Naive B cell (primary cell): ENCODE measurements at regions not wholly inside any gene's neighbourhood (a gene's known extent, or its start where the extent isn't known, plus 50 kb on each side); places are given as distances from the start of the nearest gene placed in this dataset.

Source experiments
- ATAC-seq, 2 donors: fragments of 150-1000 bp; cut with Tn5 transposase; 2 replicates each; pipeline ENCODE4 v1.10.0; 2021; ENCODE audit warnings: low read depth in 2 of 2, mild to moderate bottlenecking in 2 of 2, moderate library complexity in 2 of 2
- DNase-seq: peaks from one replicate; pipeline ENCODE4 v3.0.0; 2022
- H3K27ac Mint-ChIP-seq, 6 donors: one replicate each; pipeline ENCODE4 v1.8.0; 2020 to 2022; ENCODE audit warnings: mild to moderate bottlenecking in 6 of 6, mixed read lengths in 6 of 6, moderate library complexity in 5 of 6, inconsistent platforms in 2 of 6
- H3K27me3 Mint-ChIP-seq, 3 donors: one replicate each; pipeline ENCODE4 v1.8.0; 2021 to 2022; ENCODE audit warnings: mixed read lengths in 3 of 3, mild to moderate bottlenecking in 1 of 3
- H3K36me3 Mint-ChIP-seq, 2 donors: one replicate each; pipeline ENCODE4 v1.8.0; 2020 to 2022; ENCODE audit warnings: mixed read lengths in 2 of 2, inconsistent platforms in 1 of 2, mild to moderate bottlenecking in 1 of 2
- H3K4me1 Mint-ChIP-seq, 3 donors: one replicate each; pipeline ENCODE4 v1.8.0; 2020 to 2022; ENCODE audit warnings: mixed read lengths in 3 of 3, inconsistent platforms in 1 of 3, mild to moderate bottlenecking in 1 of 3, moderate library complexity in 1 of 3
- H3K4me3 Mint-ChIP-seq, 8 donors: one replicate each; pipeline ENCODE4 v1.8.0; 2020 to 2022; ENCODE audit warnings: mild to moderate bottlenecking in 8 of 8, mixed read lengths in 8 of 8, moderate library complexity in 8 of 8, inconsistent platforms in 2 of 8
- H3K9me3 Mint-ChIP-seq, 7 donors: one replicate each; pipeline ENCODE4 v1.8.0; 2020 to 2022; ENCODE audit warnings: mixed read lengths in 7 of 7, mild to moderate bottlenecking in 5 of 7, inconsistent platforms in 2 of 7, moderate library complexity in 1 of 7

GRCh38 chr1:98323388-98323787 lies 338.1 kb upstream of the SNX7 start:
- no peaks in the 10 kb centered on the region for H3K4me1 Mint-ChIP-seq
- H3K9me3 Mint-ChIP-seq = no peaks in the 10 kb centered on the region
- H3K27ac Mint-ChIP-seq = no peak overlapping the region
- no peak overlapping the region for H3K4me3 Mint-ChIP-seq
- DNase-seq (no peak), ATAC-seq (no peak)
- no peaks in the 10 kb centered on the region for H3K27me3 Mint-ChIP-seq
- H3K36me3 Mint-ChIP-seq = no peaks in the 10 kb centered on the region

- Mint-ChIP-seq H3K27ac (no peak overlapping the region), H3K27me3 (no peaks in the 10 kb centered on the region), H3K9me3 (no peaks in the 10 kb centered on the region), H3K36me3 (no peaks in the 10 kb centered on the region), H3K4me3 (no peak overlapping the region), H3K4me1 (no peaks in the 10 kb centered on the region)
- no peak for ATAC-seq
- DNase-seq = no peak
These were observed 338.6 kb upstream of the SNX7 start for GRCh38 chr1:98322966-98323365.

- H3K36me3 Mint-ChIP-seq = no peaks in the 10 kb centered on the region
- DNase-seq (no peak), ATAC-seq (no peak)
- H3K4me1 Mint-ChIP-seq = no peaks in the 10 kb centered on the region
- H3K27me3 Mint-ChIP-seq = no peaks in the 10 kb centered on the region
- H3K4me3 Mint-ChIP-seq = no peak overlapping the region
- H3K9me3 Mint-ChIP-seq = peaks cover 0 to 3% (median 0%) of the 10 kb centered on the region in 7 donors
- H3K27ac Mint-ChIP-seq = no peak overlapping the region
These were observed 339.4 kb upstream of the SNX7 start for GRCh38 chr1:98322086-98322485.

GRCh38 chr1:98321191-98321590 lies 340.3 kb upstream of the SNX7 start:
- no peaks in the 10 kb centered on the region for H3K27me3 Mint-ChIP-seq
- ATAC-seq (no peak), DNase-seq (no peak)
- no peak overlapping the region for H3K4me3 Mint-ChIP-seq
- no peaks in the 10 kb centered on the region for H3K36me3 Mint-ChIP-seq
- H3K27ac Mint-ChIP-seq = no peak overlapping the region
- peaks cover 0 to 3% (median 0%) of the 10 kb centered on the region in 7 donors for H3K9me3 Mint-ChIP-seq
- no peaks in the 10 kb centered on the region for H3K4me1 Mint-ChIP-seq

- no peaks in the 10 kb centered on the region for H3K4me1 Mint-ChIP-seq
- H3K27me3 Mint-ChIP-seq = no peaks in the 10 kb centered on the region
- H3K9me3 Mint-ChIP-seq = peaks cover 0 to 3% (median 0%) of the 10 kb centered on the region in 7 donors
- H3K27ac Mint-ChIP-seq = no peak overlapping the region
- H3K4me3 Mint-ChIP-seq = no peak overlapping the region
- H3K36me3 Mint-ChIP-seq = no peaks in the 10 kb centered on the region
- ATAC-seq = no peak
- DNase-seq = no peak
These were observed 345.1 kb upstream of the SNX7 start for GRCh38 chr1:98316286-98316905.

GRCh38 chr1:98315309-98315708 lies 346.2 kb upstream of the SNX7 start:
- DNase-seq (no peak), ATAC-seq (no peak)
- peaks cover 0 to 3% (median 0%) of the 10 kb centered on the region in 7 donors for H3K9me3 Mint-ChIP-seq
- H3K4me3 Mint-ChIP-seq = no peak overlapping the region
- no peaks in the 10 kb centered on the region for H3K36me3 Mint-ChIP-seq
- no peak overlapping the region for H3K27ac Mint-ChIP-seq
- no peaks in the 10 kb centered on the region for H3K4me1 Mint-ChIP-seq
- H3K27me3 Mint-ChIP-seq = no peaks in the 10 kb centered on the region

- H3K36me3 Mint-ChIP-seq = no peaks in the 10 kb centered on the region
- no peak overlapping the region for H3K27ac Mint-ChIP-seq
- no peaks in the 10 kb centered on the region for H3K4me1 Mint-ChIP-seq
These were observed 346.9 kb upstream of the SNX7 start for GRCh38 chr1:98314601-98315000.

GRCh38 chr1:98306517-98307089 lies 354.9 kb upstream of the SNX7 start:
- Mint-ChIP-seq H3K27me3 (no peaks in the 10 kb centered on the region), H3K4me3 (no peak overlapping the region), H3K9me3 (peaks cover 0 to 5% (median 0%) of the 10 kb centered on the region in 7 donors), H3K36me3 (no peaks in the 10 kb centered on the region), H3K27ac (no peak overlapping the region), H3K4me1 (no peaks in the 10 kb centered on the region)
- ATAC-seq (no peak), DNase-seq (no peak)

More at GRCh38 chr1:98314601-98315000, 346.9 kb upstream of the SNX7 start:
- Mint-ChIP-seq H3K4me3 (no peak overlapping the region), H3K9me3 (peaks cover 0 to 7% (median 0%) of the 10 kb centered on the region in 7 donors), H3K27me3 (no peaks in the 10 kb centered on the region)
- DNase-seq = no peak
- no peak for ATAC-seq

GRCh38 chr1:98305362-98305761 lies 356.2 kb upstream of the SNX7 start:
- DNase-seq (no peak), ATAC-seq (no peak)
- H3K4me3 Mint-ChIP-seq = no peak overlapping the region
- no peaks in the 10 kb centered on the region for H3K27me3 Mint-ChIP-seq
- H3K36me3 Mint-ChIP-seq = no peaks in the 10 kb centered on the region
- H3K9me3 Mint-ChIP-seq = peaks cover 0 to 5% (median 0%) of the 10 kb centered on the region in 7 donors
- H3K27ac Mint-ChIP-seq = no peak overlapping the region
- no peaks in the 10 kb centered on the region for H3K4me1 Mint-ChIP-seq

- ATAC-seq (no peak), DNase-seq (no peak)
- Mint-ChIP-seq H3K27me3 (no peaks in the 10 kb centered on the region), H3K36me3 (no peaks in the 10 kb centered on the region), H3K9me3 (peaks cover 0 to 5% (median 0%) of the 10 kb centered on the region in 7 donors), H3K4me1 (no peaks in the 10 kb centered on the region), H3K27ac (no peak overlapping the region), H3K4me3 (no peak overlapping the region)
These were observed 356.6 kb upstream of the SNX7 start for GRCh38 chr1:98304888-98305287.

GRCh38 chr1:98299861-98300260 lies 361.7 kb upstream of the SNX7 start:
- no peak overlapping the region for H3K27ac Mint-ChIP-seq
- H3K27me3 Mint-ChIP-seq = no peaks in the 10 kb centered on the region
- H3K36me3 Mint-ChIP-seq = no peaks in the 10 kb centered on the region
- DNase-seq (no peak), ATAC-seq (no peak)
- no peaks in the 10 kb centered on the region for H3K4me1 Mint-ChIP-seq
- H3K4me3 Mint-ChIP-seq = no peak overlapping the region
- peaks cover 0 to 3% (median 0%) of the 10 kb centered on the region in 7 donors for H3K9me3 Mint-ChIP-seq

GRCh38 chr1:98299313-98299712 lies 362.2 kb upstream of the SNX7 start:
- H3K36me3 Mint-ChIP-seq = no peaks in the 10 kb centered on the region
- no peaks in the 10 kb centered on the region for H3K27me3 Mint-ChIP-seq
- peaks cover 0 to 3% (median 0%) of the 10 kb centered on the region in 7 donors for H3K9me3 Mint-ChIP-seq
- H3K4me1 Mint-ChIP-seq = no peaks in the 10 kb centered on the region
- no peak overlapping the region for H3K4me3 Mint-ChIP-seq
- no peak for DNase-seq
- ATAC-seq = no peak
- no peak overlapping the region for H3K27ac Mint-ChIP-seq

- H3K27me3 Mint-ChIP-seq = no peaks in the 10 kb centered on the region
- H3K4me1 Mint-ChIP-seq = no peaks in the 10 kb centered on the region
- no peak overlapping the region for H3K27ac Mint-ChIP-seq
- H3K36me3 Mint-ChIP-seq = no peaks in the 10 kb centered on the region
- DNase-seq (no peak), ATAC-seq (no peak)
- peaks cover 0 to 3% (median 0%) of the 10 kb centered on the region in 7 donors for H3K9me3 Mint-ChIP-seq
- no peak overlapping the region for H3K4me3 Mint-ChIP-seq
These were observed 363.2 kb upstream of the SNX7 start for GRCh38 chr1:98298319-98298718.

- no peak for DNase-seq
- Mint-ChIP-seq H3K27me3 (no peaks in the 10 kb centered on the region), H3K9me3 (no peaks in the 10 kb centered on the region), H3K27ac (no peak overlapping the region), H3K4me3 (no peak overlapping the region), H3K4me1 (no peaks in the 10 kb centered on the region), H3K36me3 (no peaks in the 10 kb centered on the region)
- ATAC-seq = no peak
These were observed 364.8 kb upstream of the SNX7 start for GRCh38 chr1:98296681-98297080.
